SK-N-MC (cell line): ENCODE measurements at regions not wholly inside any gene's neighbourhood (a gene's known extent, or its start where the extent isn't known, plus 50 kb on each side); places are given as distances from the start of the nearest gene placed in this dataset.

Source experiments
- FOXP2 ChIP-seq: optimal IDR thresholded peaks from 2 replicates; pipeline ENCODE3; 2011; ENCODE audit warnings: mild to moderate bottlenecking, moderate library complexity; ENCODE audit not compliant: insufficient read depth; ENCODE audit errors: extremely low read length, control extremely low read depth
- POLR2AphosphoS5 ChIP-seq: IDR thresholded peaks from 2 replicates; pipeline ENCODE4 v1.6.1; 2012; ENCODE audit warnings: mild to moderate bottlenecking, low read depth, low read length, borderline replicate concordance

- TF ChIP-seq POLR2AphosphoS5 (no peak), FOXP2 (no peak)
These were observed 71.1 kb upstream of the EMX2 start for GRCh38 chr10:117471344-117471874.
